ENCODE measurements at regions not wholly inside any gene's neighbourhood (a gene's known extent, or its start where the extent isn't known, plus 50 kb on each side); places are given as distances from the start of the nearest gene placed in this dataset.
"Not testable (repeated sequence)": the region's sequence is repeated elsewhere in the genome, so short reads cannot be mapped to it uniquely, and the experiment has no call there.

- DNase-seq (ENCODE audit: low spot score) = no peak
Measured at GRCh38 chr3:89533275-89533674, 425.9 kb downstream of the EPHA3 start.

- DNase-seq (ENCODE audit: low spot score) = not testable (repeated sequence)
Measured at GRCh38 chr3:89554587-89554986, 447.2 kb downstream of the EPHA3 start.

DNA sequence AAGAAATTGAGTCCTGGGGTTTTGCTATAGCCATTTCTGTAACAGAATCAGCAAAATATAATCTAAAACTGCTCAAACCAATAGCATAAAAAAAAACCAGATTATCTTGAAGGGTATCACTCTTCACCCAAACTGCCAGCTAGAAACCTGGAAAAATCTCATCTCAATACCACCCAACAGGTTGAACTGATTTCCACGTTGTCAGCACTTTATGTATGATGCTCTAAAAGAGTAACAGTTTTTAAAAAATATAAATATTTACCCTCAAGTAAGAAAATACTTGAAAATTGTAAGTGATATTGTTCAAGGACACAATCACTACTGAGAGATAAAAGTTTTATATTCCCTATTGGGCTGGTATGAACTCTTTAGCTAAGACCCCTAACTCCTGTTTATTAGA lies 451.3 kb downstream of the EPHA3 start:
- no peak for DNase-seq (ENCODE audit: low spot score)

GRCh38 chr3:89560568-89560967 lies 453.1 kb downstream of the EPHA3 start:
- no peak for DNase-seq (ENCODE audit: low spot score)

DNA sequence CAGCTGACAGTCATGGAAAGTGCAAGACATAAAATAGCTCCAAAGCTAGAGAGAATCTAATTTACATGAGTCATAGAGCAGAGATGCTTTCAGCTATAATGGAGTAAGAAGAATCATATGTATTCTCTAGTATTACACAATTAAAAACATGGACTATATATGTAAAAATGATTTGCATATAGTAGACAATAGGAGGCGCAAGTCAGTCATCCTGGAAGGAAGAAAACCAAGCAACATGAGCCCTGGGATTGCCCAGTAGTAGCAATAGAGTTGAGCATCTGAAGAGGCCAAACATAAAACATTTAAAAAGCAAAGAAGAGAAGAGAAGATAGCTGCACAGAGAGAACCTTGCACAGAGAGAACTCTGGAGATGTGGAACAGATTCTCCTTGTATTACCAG lies 455.0 kb downstream of the EPHA3 start:
- DNase-seq (ENCODE audit: low spot score) = no peak

GRCh38 chr3:89565098-89565497 lies 457.7 kb downstream of the EPHA3 start:
- no peak for DNase-seq (ENCODE audit: low spot score)

GRCh38 chr3:89570465-89570864 lies 463.0 kb downstream of the EPHA3 start:
- DNase-seq (ENCODE audit: low spot score) = no peak

DNA sequence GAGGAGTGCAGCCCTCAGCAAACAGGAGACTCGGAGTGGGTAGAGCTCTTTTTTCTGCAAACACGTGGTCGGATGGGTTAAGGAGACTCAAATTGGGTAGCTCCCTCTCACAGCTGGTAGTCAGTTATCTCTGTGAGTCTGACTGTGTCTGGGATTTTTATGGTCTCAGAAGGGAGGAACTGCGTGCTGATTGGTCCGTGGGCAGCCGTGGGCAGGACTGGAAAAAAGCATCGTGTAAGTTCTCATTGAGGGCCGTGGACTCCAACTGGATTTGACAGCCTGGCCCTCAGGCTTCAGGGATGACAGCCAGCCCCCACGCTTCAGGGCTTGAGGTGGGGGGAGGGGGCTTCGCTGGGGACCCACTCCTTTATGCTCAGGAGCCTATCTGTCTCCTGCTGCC lies 463.9 kb downstream of the EPHA3 start:
- DNase-seq (ENCODE audit: low spot score) = no peak

DNA sequence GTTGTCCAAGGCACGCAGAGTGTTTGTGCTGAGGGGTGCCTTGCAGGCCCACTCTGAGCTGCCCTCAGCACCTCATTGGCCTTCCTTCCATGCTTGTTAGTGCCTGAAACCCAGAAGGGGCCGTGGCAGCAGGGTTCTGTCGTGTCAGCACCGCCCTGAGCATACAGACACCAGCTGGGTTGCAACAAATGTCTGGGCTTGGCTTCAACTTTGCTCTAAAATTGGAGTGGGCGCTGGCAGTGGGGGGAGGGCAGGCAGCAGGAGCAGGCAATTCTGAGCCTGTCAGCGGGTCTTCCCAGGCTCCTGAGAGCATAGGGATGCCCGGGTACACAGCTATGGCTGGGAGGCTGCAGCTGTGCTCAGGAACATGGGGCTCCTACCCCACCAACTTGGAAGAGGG lies 464.3 kb downstream of the EPHA3 start:
- no peak for DNase-seq (ENCODE audit: low spot score)

DNA sequence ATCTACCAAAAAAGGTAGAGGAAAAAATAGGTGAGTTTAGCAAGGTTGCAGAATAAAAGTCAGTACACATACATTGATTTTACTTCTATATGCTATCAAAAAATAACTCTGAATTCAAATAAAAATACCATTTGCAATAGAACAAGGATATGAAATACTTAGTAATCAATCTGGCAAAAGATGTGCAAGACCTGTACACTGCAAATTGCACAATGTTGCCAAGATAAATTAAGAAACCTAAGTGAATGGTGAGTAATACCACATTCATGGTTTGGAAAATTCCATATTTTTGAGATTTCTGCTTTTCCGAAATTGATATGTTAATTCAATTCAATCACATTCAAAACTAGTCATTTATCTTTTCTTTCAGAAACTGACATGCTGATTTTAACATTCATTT lies 464.8 kb downstream of the EPHA3 start:
- no peak for DNase-seq (ENCODE audit: low spot score)

DNA sequence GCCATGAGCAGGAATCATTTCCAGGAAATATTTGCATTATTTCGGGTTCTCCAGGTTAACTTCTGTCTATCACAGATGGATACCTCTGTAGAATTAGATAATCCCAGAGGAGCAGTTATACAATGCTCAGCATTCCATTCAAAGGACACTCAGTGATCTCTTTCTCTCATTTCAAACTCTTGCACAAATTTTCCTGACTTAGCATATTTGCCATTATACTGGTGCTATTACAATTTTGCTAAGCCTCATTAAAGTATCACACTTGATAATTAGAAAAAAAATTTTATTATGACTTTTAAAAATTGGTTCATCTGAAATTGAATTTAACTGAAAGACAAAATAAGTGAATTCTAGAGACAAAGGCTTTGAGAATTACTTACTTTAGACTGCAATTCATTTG lies 469.0 kb downstream of the EPHA3 start:
- no peak for DNase-seq (ENCODE audit: low spot score)

DNA sequence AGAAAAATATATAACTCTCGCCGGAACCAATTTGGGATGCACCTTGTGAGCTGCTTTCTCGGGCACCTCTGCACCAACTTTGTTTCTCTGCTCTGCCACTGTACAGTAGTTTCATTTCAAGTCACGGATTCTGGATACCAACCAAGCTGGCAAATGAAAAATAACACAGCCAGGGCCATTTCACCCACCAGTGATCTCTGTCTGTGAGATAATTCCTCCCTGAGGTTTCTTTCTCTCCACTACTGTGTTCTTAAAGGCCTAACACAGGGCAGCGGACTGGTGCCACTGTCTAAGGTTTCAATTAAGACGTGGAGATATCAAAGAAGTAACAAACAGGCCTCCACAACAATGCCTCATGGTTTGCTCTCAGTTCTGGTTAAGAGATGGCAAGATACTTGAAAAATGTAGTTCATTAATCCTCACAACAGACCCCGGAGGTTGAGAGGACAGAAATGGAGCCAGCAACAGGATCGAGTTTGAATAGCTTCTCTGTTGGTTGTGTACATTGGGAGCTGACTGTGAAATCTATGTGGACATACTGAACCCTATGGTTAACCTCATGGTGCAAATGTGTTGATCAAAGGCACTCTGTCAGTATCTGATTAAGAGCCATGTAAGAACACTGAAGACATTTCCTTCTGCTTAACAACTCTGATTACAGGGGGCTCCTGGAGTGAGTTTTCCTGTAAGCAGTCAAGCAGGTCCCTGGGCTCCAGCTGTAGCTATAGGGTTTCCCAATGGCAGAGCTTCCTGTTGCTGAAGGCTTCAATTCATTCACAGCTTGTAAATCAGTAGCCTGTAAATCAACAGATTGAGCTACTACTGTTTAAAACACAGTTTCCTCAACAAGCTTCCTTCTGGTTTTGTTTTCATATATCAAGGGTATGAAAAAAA lies 470.5 kb downstream of the EPHA3 start:
- DNase-seq (ENCODE audit: low spot score) = no peak

DNA sequence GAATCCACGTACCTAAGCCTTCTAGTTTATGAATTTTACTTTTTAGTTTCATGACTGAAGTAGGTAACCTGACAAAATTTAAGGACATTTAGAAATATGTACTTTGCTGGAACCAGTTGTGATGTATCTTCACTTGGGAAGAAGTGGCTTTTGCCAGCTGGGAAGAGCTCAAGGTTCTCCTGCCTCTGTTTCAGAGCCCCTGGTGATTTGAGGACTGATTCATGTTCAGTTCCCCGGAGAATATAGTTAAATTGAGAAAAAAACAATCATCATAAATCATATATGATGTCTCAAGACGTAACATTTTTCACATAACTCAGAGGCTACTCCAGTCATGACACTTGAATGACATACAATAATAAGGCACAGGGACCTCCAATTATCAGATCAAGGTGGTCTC lies 473.4 kb downstream of the EPHA3 start:
- DNase-seq (ENCODE audit: low spot score) = no peak

DNA sequence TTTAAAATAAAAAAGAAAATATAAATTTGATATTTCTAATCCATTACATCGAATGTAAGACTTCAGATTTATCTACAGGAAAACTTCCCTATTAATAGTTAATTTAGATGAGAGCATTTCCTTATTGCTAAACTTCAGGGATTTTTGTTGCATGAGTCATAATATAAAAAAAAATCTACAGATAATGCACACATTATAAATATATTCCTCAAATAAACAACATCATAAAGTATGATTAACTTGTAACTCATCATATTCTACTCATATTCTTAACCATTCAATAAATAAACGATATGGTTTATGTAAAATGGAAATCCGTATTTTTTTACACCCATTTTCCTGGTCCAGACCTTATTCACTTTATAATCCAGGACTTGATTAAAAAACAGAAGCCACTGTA lies 477.0 kb downstream of the EPHA3 start:
- DNase-seq (ENCODE audit: low spot score) = no peak

DNA sequence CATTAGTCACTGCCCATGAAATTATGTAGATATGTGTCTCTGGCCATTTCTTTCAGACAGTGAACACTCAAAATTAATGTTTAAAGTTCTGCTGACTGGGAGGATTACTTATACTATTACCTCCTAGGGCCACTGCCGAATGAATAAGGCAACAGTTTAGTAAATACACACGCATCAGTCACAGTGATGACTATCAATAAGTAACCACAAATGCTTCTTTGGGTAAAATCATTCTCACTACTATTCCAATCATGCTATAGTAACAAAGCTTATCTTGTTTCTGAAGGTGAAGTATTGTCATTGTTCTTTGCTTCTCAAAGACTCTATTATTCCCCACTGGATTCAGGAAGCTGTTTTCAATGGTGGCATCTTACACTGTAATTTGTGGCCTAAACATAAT lies 478.8 kb downstream of the EPHA3 start:
- DNase-seq (ENCODE audit: low spot score) = peak; percentile 11

DNA sequence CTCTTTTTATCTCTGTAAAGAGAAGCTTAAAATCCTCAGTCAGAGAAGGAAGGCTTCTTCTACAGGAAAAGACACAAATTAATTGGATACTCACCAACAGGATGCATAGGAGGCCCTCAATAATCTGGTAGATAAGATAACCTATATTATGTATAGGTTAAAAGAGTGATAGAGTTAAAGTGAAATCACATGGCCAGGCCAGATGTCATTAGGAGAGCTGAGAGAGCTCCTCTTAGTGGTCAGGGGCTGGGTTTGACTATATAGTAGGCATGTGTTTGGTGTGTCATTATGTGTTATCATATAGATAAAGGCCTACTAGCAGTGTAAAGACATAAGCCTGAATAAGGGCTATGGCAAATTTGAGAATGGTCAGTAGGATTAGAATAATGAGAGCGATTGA lies 479.3 kb downstream of the EPHA3 start:
- DNase-seq (ENCODE audit: low spot score) = no peak

- no peak for DNase-seq (ENCODE audit: low spot score)
Measured at GRCh38 chr3:89606151-89606550, 498.7 kb downstream of the EPHA3 start.

DNA sequence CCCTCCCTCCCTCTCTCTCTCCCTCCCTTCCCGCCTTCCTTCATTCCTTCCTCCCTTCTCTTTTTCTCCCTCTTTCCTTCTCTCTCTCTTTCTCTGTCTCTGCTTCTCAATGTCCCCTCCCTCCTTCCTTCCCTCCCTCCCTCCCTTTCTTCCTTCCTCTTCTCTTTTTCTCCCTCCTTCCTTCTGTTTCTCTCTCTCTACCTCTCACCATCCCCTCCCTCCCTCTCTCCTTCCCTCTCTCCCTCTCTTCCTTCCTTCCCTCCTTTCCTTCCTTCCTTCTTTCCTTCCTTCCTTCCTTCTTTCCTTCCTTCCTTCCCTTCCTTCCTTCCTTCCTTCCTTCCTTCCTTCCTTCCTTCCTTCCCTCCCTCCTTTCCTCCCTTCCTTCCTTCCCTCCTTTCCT lies 504.6 kb downstream of the EPHA3 start:
- DNase-seq (ENCODE audit: low spot score) = no peak

DNA sequence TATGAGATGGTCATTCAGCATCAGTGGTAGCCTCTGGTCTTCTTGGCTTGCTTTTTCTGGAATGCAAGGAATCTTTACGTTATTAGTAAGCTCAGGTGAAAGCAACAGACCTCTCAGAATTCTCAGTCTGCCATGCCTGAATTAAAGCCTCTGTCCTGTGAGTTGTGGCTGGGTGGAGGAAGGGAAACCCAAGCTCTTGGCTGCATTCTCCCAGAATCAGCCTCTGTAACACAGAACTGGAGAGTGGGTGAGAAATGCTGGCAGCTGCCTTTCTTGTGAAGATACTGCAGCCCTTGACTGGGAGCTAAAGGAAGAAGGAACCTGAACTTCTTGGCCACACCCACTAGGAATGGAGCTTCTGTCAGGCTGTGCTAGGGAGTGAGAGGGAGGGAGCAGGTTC lies 505.8 kb downstream of the EPHA3 start:
- DNase-seq (ENCODE audit: low spot score) = no peak

DNA sequence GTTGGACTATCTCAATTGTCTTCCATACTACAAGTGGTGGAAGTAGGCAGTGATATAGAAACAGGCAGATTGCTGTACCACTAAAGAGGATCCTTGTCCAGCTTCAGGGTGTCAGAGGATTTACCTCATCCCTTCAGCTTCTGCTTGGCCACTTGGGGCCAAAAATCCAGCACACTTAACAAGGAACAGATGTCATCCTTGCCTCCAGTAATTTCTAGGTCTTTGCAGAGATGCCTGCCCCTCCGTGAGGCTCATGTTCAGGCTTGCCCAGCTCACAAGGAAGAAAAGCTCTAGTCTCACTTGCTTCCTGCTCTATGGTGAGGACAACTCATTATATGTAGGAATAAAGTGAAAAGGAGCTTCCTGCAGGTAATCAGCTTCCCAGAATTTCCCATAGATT lies 510.3 kb downstream of the EPHA3 start:
- no peak for DNase-seq (ENCODE audit: low spot score)

- DNase-seq (ENCODE audit: low spot score) = no peak
Measured at GRCh38 chr3:89619263-89619662, 511.8 kb downstream of the EPHA3 start.

DNA sequence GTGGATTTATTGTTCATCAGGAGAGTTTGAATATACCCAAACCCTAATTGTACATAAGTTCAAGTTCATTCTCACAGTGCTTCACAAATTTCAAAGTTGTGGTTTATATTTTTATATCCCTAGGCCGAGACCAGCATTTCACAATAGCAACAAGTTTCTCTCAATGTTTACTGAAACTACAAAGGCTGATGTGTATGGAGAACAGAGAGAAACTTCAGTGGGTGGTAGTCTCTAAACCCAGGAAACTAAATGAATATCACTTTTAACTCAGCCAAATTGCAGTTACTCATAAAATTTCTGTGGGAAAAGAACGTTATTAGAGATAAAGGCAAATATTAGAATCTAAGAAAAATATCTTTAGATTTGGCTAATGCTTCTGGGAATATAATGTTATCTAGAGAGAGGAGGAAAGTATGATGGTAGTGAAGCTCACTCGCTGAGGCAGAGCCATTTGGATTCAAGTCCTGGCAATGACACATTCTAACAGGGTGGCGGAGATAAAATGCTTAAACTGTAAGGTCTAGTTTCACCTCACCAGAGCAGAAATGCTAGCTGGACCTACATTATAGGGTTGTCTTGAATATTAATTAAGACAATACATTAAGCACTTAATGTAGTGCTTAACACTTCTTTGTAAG lies 514.8 kb downstream of the EPHA3 start:
- DNase-seq (ENCODE audit: low spot score) = no peak

- no peak for DNase-seq (ENCODE audit: low spot score)
Measured at GRCh38 chr3:89624494-89624893, 517.1 kb downstream of the EPHA3 start.

DNA sequence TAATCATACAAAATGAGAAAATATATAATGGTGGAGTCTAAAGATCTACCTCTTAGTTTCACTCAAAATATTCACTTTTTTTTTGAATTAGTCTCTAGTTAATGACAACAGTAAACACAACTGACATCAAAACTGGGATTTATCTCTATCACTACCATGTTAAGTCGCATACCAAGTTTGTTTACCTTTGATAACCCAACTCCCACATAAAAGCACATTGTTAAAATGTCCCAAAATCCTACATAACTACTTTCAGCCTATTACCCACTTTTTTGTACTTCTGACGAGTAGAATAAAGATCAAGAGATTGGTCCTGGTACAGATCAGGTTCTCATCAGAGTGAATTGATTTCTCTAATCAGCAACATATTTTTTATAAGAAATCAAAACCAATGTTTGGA lies 518.5 kb downstream of the EPHA3 start:
- DNase-seq (ENCODE audit: low spot score) = no peak

All from SW480 (cell line).